ENCODE measurements at regions not wholly inside any gene's neighbourhood (a gene's known extent, or its start where the extent isn't known, plus 50 kb on each side); places are given as distances from the start of the nearest gene placed in this dataset.

- Mint-ChIP-seq H3K27ac (no peak overlapping the region), H3K4me1 (no peaks in the 10 kb centered on the region), H3K4me3 (no peak overlapping the region), H3K27me3 (no peaks in the 10 kb centered on the region), H3K9me3 (no peaks in the 10 kb centered on the region), H3K36me3 (ENCODE audit: low read depth) (no peaks in the 10 kb centered on the region)
- CTCF ChIA-PET = no interaction called here
- POLR2A ChIA-PET = no interaction called here
- DNase-seq = no peak
Measured at GRCh38 chr1:29579821-29580425, 343.6 kb downstream of the PTPRU start.

- ChIA-PET CTCF (no interaction called here), POLR2A (no interaction called here)
- no peaks in the 10 kb centered on the region for H3K36me3 Mint-ChIP-seq (ENCODE audit: low read depth)
- no peak for DNase-seq
- no peaks in the 10 kb centered on the region for H3K9me3 Mint-ChIP-seq
- no peak overlapping the region for H3K27ac Mint-ChIP-seq
- H3K4me3 Mint-ChIP-seq = no peak overlapping the region
- no peaks in the 10 kb centered on the region for H3K4me1 Mint-ChIP-seq
- H3K27me3 Mint-ChIP-seq = no peaks in the 10 kb centered on the region
Measured at GRCh38 chr1:29577512-29577911, 341.2 kb downstream of the PTPRU start.

- Mint-ChIP-seq H3K36me3 (ENCODE audit: low read depth) (no peaks in the 10 kb centered on the region), H3K27ac (no peak overlapping the region), H3K4me3 (no peak overlapping the region), H3K27me3 (no peaks in the 10 kb centered on the region), H3K9me3 (no peaks in the 10 kb centered on the region), H3K4me1 (no peaks in the 10 kb centered on the region)
- DNase-seq = no peak
- ChIA-PET POLR2A (no interaction called here), CTCF (no interaction called here)
Measured at GRCh38 chr1:29576510-29576909, 340.2 kb downstream of the PTPRU start.

- CTCF ChIA-PET = no interaction called here
- no peak for DNase-seq
- H3K9me3 Mint-ChIP-seq = no peaks in the 10 kb centered on the region
- POLR2A ChIA-PET = no interaction called here
- H3K4me3 Mint-ChIP-seq = no peak overlapping the region
- H3K36me3 Mint-ChIP-seq (ENCODE audit: low read depth) = no peaks in the 10 kb centered on the region
- no peaks in the 10 kb centered on the region for H3K27me3 Mint-ChIP-seq
- no peaks in the 10 kb centered on the region for H3K4me1 Mint-ChIP-seq
- no peak overlapping the region for H3K27ac Mint-ChIP-seq
Measured at GRCh38 chr1:29575826-29576225, 339.5 kb downstream of the PTPRU start.

- ChIA-PET CTCF (no interaction called here), POLR2A (no interaction called here)
- Mint-ChIP-seq H3K9me3 (no peaks in the 10 kb centered on the region), H3K4me1 (no peaks in the 10 kb centered on the region), H3K36me3 (ENCODE audit: low read depth) (no peaks in the 10 kb centered on the region), H3K27me3 (no peaks in the 10 kb centered on the region), H3K4me3 (no peak overlapping the region), H3K27ac (no peak overlapping the region)
- no peak for DNase-seq
Measured at GRCh38 chr1:29575277-29575676, 339.0 kb downstream of the PTPRU start.

- Mint-ChIP-seq H3K27ac (no peak overlapping the region), H3K9me3 (no peaks in the 10 kb centered on the region), H3K4me1 (no peaks in the 10 kb centered on the region), H3K27me3 (no peaks in the 10 kb centered on the region), H3K4me3 (no peak overlapping the region), H3K36me3 (ENCODE audit: low read depth) (no peaks in the 10 kb centered on the region)
- DNase-seq = no peak
- ChIA-PET CTCF (no interaction called here), POLR2A (no interaction called here)
Measured at GRCh38 chr1:29574871-29575270, 338.5 kb downstream of the PTPRU start.

GRCh38 chr1:29569971-29570634 is 333.8 kb downstream of the PTPRU start:
- POLR2A ChIA-PET = no interaction called here
- DNase-seq = no peak
- H3K4me1 Mint-ChIP-seq = no peaks in the 10 kb centered on the region
- H3K4me3 Mint-ChIP-seq = no peak overlapping the region
- CTCF ChIA-PET = no interaction called here
- H3K27me3 Mint-ChIP-seq = no peaks in the 10 kb centered on the region
- no peak overlapping the region for H3K27ac Mint-ChIP-seq
- peaks cover 22% of the 10 kb centered on the region for H3K9me3 Mint-ChIP-seq
- no peaks in the 10 kb centered on the region for H3K36me3 Mint-ChIP-seq (ENCODE audit: low read depth)

GRCh38 chr1:29567257-29567656 is 330.9 kb downstream of the PTPRU start:
- CTCF ChIA-PET = no interaction called here
- peaks cover 4% of the 10 kb centered on the region for H3K4me1 Mint-ChIP-seq
- POLR2A ChIA-PET = no interaction called here
- H3K27ac Mint-ChIP-seq = no peak overlapping the region
- no peak for DNase-seq
- no peaks in the 10 kb centered on the region for H3K27me3 Mint-ChIP-seq
- peaks cover 40% of the 10 kb centered on the region for H3K9me3 Mint-ChIP-seq
- no peak overlapping the region for H3K4me3 Mint-ChIP-seq
- no peaks in the 10 kb centered on the region for H3K36me3 Mint-ChIP-seq (ENCODE audit: low read depth)

- peaks cover 40% of the 10 kb centered on the region for H3K9me3 Mint-ChIP-seq
- CTCF ChIA-PET = no interaction called here
Measured at GRCh38 chr1:29565490-29565889, 329.2 kb downstream of the PTPRU start.

GRCh38 chr1:29563571-29563970 is 327.2 kb downstream of the PTPRU start:
- Mint-ChIP-seq H3K27me3 (no peaks in the 10 kb centered on the region), H3K27ac (no peak overlapping the region), H3K9me3 (peaks cover 36% of the 10 kb centered on the region), H3K4me1 (peaks cover 4% of the 10 kb centered on the region), H3K4me3 (no peak overlapping the region), H3K36me3 (ENCODE audit: low read depth) (no peaks in the 10 kb centered on the region)
- CTCF ChIA-PET = no interaction called here
- POLR2A ChIA-PET = no interaction called here
- DNase-seq = no peak

More at GRCh38 chr1:29565490-29565889, 329.2 kb downstream of the PTPRU start:
- Mint-ChIP-seq H3K27me3 (no peaks in the 10 kb centered on the region), H3K4me1 (peaks cover 4% of the 10 kb centered on the region), H3K36me3 (ENCODE audit: low read depth) (no peaks in the 10 kb centered on the region), H3K27ac (no peak overlapping the region), H3K4me3 (no peak overlapping the region)
- POLR2A ChIA-PET = no interaction called here
- no peak for DNase-seq

GRCh38 chr1:29563092-29563491 is 326.8 kb downstream of the PTPRU start:
- H3K9me3 Mint-ChIP-seq = peaks cover 36% of the 10 kb centered on the region
- no peaks in the 10 kb centered on the region for H3K27me3 Mint-ChIP-seq
- peaks cover 4% of the 10 kb centered on the region for H3K4me1 Mint-ChIP-seq
- DNase-seq = no peak
- CTCF ChIA-PET = no interaction called here
- no peak overlapping the region for H3K27ac Mint-ChIP-seq
- POLR2A ChIA-PET = no interaction called here
- H3K4me3 Mint-ChIP-seq = no peak overlapping the region
- no peaks in the 10 kb centered on the region for H3K36me3 Mint-ChIP-seq (ENCODE audit: low read depth)

- no peaks in the 10 kb centered on the region for H3K36me3 Mint-ChIP-seq (ENCODE audit: low read depth)
- H3K4me3 Mint-ChIP-seq = no peak overlapping the region
- H3K9me3 Mint-ChIP-seq = peaks cover 8% of the 10 kb centered on the region
- DNase-seq = no peak
- POLR2A ChIA-PET = no interaction called here
- no peak overlapping the region for H3K27ac Mint-ChIP-seq
- CTCF ChIA-PET = no interaction called here
- peaks cover 7% of the 10 kb centered on the region for H3K4me1 Mint-ChIP-seq
- H3K27me3 Mint-ChIP-seq = no peaks in the 10 kb centered on the region
Measured at GRCh38 chr1:29559056-29559455, 322.7 kb downstream of the PTPRU start.

GRCh38 chr1:29557701-29558600 is 321.6 kb downstream of the PTPRU start:
- POLR2A ChIA-PET = no interaction called here
- DNase-seq = no peak
- no peaks in the 10 kb centered on the region for H3K27me3 Mint-ChIP-seq
- CTCF ChIA-PET = no interaction called here
- H3K9me3 Mint-ChIP-seq = peaks cover 4% of the 10 kb centered on the region
- H3K36me3 Mint-ChIP-seq (ENCODE audit: low read depth) = no peaks in the 10 kb centered on the region
- peaks cover 3% of the 10 kb centered on the region for H3K4me1 Mint-ChIP-seq
- no peak overlapping the region for H3K27ac Mint-ChIP-seq
- H3K4me3 Mint-ChIP-seq = no peak overlapping the region
